ENCODE measurements at regions not wholly inside any gene's neighbourhood (a gene's known extent, or its start where the extent isn't known, plus 50 kb on each side); places are given as distances from the start of the nearest gene placed in this dataset.

DNA sequence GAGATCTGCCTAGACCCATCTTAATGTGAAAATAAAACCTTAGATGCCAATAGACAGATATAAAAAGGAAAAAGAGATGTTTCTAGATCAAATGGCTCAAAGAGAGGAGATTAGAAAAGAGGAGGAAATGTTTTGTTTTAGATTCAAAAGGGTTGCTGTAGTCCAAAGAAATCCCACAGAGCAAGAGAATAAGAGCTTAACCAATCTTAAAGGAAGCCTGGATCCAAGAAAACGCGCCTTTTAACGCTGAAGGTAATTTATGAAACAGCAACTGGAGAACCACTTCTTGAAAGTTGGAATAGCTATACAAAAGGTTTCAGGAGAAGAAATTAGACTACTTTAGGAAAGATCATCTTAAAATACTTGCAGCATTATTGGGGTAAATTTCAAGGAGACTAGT lies 298.8 kb downstream of the BRINP2 start:
- Histone ChIP-seq H3K36me3 (ENCODE audit: insufficient read depth, low read length) (no peaks in the 10 kb centered on the region), H3K27ac (ENCODE audit: low read length) (no peak overlapping the region), H4K20me1 (ENCODE audit: insufficient read depth) (no peaks in the 10 kb centered on the region), H3K9ac (ENCODE audit: low read length) (no peak overlapping the region), H3K27me3 (ENCODE audit: insufficient read depth, low read depth, low read length) (no peaks in the 10 kb centered on the region), H3K9me3 (ENCODE audit: low read length) (no peaks in the 10 kb centered on the region), H3K79me2 (replicated peaks; ENCODE audit: insufficient read depth, low read length) (no peaks in the 10 kb centered on the region), H3F3A (ENCODE audit: insufficient read depth, low read length, poor library complexity, severe bottlenecking) (no peaks in the 10 kb centered on the region), H3K4me2 (ENCODE audit: low read length) (no peak overlapping the region), H3K4me3 (ENCODE audit: low read length) (no peak overlapping the region), H3K9me2 (ENCODE audit: insufficient read depth, low read length) (no peaks in the 10 kb centered on the region), H2AFZ (ENCODE audit: low read depth, low read length) (no peak overlapping the region)
- TF ChIP-seq, protein P1, sequence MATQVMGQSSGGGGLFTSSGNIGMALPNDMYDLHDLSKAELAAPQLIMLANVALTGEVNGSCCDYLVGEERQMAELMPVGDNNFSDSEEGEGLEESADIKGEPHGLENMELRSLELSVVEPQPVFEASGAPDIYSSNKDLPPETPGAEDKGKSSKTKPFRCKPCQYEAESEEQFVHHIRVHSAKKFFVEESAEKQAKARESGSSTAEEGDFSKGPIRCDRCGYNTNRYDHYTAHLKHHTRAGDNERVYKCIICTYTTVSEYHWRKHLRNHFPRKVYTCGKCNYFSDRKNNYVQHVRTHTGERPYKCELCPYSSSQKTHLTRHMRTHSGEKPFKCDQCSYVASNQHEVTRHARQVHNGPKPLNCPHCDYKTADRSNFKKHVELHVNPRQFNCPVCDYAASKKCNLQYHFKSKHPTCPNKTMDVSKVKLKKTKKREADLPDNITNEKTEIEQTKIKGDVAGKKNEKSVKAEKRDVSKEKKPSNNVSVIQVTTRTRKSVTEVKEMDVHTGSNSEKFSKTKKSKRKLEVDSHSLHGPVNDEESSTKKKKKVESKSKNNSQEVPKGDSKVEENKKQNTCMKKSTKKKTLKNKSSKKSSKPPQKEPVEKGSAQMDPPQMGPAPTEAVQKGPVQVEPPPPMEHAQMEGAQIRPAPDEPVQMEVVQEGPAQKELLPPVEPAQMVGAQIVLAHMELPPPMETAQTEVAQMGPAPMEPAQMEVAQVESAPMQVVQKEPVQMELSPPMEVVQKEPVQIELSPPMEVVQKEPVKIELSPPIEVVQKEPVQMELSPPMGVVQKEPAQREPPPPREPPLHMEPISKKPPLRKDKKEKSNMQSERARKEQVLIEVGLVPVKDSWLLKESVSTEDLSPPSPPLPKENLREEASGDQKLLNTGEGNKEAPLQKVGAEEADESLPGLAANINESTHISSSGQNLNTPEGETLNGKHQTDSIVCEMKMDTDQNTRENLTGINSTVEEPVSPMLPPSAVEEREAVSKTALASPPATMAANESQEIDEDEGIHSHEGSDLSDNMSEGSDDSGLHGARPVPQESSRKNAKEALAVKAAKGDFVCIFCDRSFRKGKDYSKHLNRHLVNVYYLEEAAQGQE (IDR thresholded peaks at IDR 0.05; ENCODE audit: borderline replicate concordance), result no peak
- TF ChIP-seq POLR2AphosphoS5 (IDR thresholded peaks at IDR 0.05) (no peak), RAD21 (conservative IDR thresholded peaks at IDR 0.05) (no peak), EP300 (conservative IDR thresholded peaks at IDR 0.05; ENCODE audit: poor library complexity, severe bottlenecking) (no peak), TAF1 (IDR thresholded peaks at IDR 0.05; ENCODE audit: low read depth) (no peak), MXI1 (conservative IDR thresholded peaks at IDR 0.05; ENCODE audit: poor library complexity, severe bottlenecking) (no peak), EZH2 (IDR thresholded peaks at IDR 0.05; ENCODE audit: borderline replicate concordance, insufficient read depth, low read length, poor library complexity, severe bottlenecking) (no peak)

DNA sequence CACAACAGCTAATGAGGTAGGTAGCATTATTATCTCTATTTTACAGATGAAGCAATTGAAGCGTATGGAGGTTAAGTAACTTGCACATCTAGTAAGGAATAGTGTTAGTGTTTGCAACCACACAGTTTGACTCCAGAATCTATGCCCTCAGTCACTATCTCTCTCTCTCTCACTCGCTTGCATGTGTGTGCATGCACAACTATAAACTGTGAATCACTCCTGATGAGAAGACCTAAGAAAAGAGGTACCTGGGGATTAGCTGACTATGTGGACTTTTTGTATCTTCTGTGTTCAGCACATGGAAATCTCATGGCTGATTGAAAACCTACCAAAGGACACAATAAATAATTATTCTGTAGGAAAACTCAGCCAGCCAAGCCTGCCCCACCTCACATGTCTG lies 295.5 kb downstream of the BRINP2 start:
- Histone ChIP-seq H3F3A (ENCODE audit: insufficient read depth, low read length, poor library complexity, severe bottlenecking) (no peaks in the 10 kb centered on the region), H3K9me3 (ENCODE audit: low read length) (no peaks in the 10 kb centered on the region), H3K9ac (ENCODE audit: low read length) (no peak overlapping the region), H3K27ac (ENCODE audit: low read length) (no peak overlapping the region), H3K4me2 (ENCODE audit: low read length) (no peak overlapping the region), H2AFZ (ENCODE audit: low read depth, low read length) (no peak overlapping the region), H3K4me3 (ENCODE audit: low read length) (no peak overlapping the region), H3K9me2 (ENCODE audit: insufficient read depth, low read length) (no peaks in the 10 kb centered on the region), H3K36me3 (ENCODE audit: insufficient read depth, low read length) (no peaks in the 10 kb centered on the region), H3K79me2 (replicated peaks; ENCODE audit: insufficient read depth, low read length) (no peaks in the 10 kb centered on the region), H3K27me3 (ENCODE audit: insufficient read depth, low read depth, low read length) (no peaks in the 10 kb centered on the region), H4K20me1 (ENCODE audit: insufficient read depth) (no peaks in the 10 kb centered on the region)
- TF ChIP-seq, protein P1 (IDR thresholded peaks at IDR 0.05; ENCODE audit: borderline replicate concordance), result no peak
- TF ChIP-seq SMC3 (conservative IDR thresholded peaks at IDR 0.05; ENCODE audit: poor library complexity) (no peak), RAD21 (conservative IDR thresholded peaks at IDR 0.05) (no peak), EP300 (conservative IDR thresholded peaks at IDR 0.05; ENCODE audit: poor library complexity, severe bottlenecking) (no peak), TAF1 (IDR thresholded peaks at IDR 0.05; ENCODE audit: low read depth) (no peak), EZH2 (IDR thresholded peaks at IDR 0.05; ENCODE audit: borderline replicate concordance, insufficient read depth, low read length, poor library complexity, severe bottlenecking) (no peak), MXI1 (conservative IDR thresholded peaks at IDR 0.05; ENCODE audit: poor library complexity, severe bottlenecking) (no peak), POLR2AphosphoS5 (IDR thresholded peaks at IDR 0.05) (no peak)
- TF ChIP-seq, protein P2, sequence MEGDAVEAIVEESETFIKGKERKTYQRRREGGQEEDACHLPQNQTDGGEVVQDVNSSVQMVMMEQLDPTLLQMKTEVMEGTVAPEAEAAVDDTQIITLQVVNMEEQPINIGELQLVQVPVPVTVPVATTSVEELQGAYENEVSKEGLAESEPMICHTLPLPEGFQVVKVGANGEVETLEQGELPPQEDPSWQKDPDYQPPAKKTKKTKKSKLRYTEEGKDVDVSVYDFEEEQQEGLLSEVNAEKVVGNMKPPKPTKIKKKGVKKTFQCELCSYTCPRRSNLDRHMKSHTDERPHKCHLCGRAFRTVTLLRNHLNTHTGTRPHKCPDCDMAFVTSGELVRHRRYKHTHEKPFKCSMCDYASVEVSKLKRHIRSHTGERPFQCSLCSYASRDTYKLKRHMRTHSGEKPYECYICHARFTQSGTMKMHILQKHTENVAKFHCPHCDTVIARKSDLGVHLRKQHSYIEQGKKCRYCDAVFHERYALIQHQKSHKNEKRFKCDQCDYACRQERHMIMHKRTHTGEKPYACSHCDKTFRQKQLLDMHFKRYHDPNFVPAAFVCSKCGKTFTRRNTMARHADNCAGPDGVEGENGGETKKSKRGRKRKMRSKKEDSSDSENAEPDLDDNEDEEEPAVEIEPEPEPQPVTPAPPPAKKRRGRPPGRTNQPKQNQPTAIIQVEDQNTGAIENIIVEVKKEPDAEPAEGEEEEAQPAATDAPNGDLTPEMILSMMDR (IDR thresholded peaks at IDR 0.05; ENCODE audit: poor library complexity, severe bottlenecking), result no peak
